Neural cell (in vitro differentiated cells): ENCODE measurements at regions not wholly inside any gene's neighbourhood (a gene's known extent, or its start where the extent isn't known, plus 50 kb on each side); places are given as distances from the start of the nearest gene placed in this dataset.

ENCODE experiments used
- EP300 ChIP-seq: fragments of 450-650 bp; conservative IDR thresholded peaks from 2 replicates; pipeline ENCODE4 v1.6.1; 2014; ENCODE audit warnings: antibody characterized with exemption, mild to moderate bottlenecking, moderate library complexity; ENCODE audit not compliant: poor library complexity, severe bottlenecking
- EZH2 ChIP-seq: fragments of 200-600, 300-800 bp; shearing (Covaris generic), sonication (generic); IDR thresholded peaks from 2 replicates; pipeline ENCODE4 v1.6.1; 2014; ENCODE audit warnings: antibody characterized with exemption, low read length, borderline replicate concordance, mild to moderate bottlenecking; ENCODE audit not compliant: insufficient read depth, poor library complexity, severe bottlenecking
- MXI1 ChIP-seq: fragments of 450-650 bp; conservative IDR thresholded peaks from 2 replicates; pipeline ENCODE4 v1.6.1; 2014; ENCODE audit warnings: antibody characterized with exemption, mild to moderate bottlenecking; ENCODE audit not compliant: poor library complexity, severe bottlenecking
- POLR2AphosphoS5 ChIP-seq: IDR thresholded peaks from 2 replicates; pipeline ENCODE4 v1.6.1; 2012
- RAD21 ChIP-seq: fragments of 450-650 bp; conservative IDR thresholded peaks from 2 replicates; pipeline ENCODE4 v1.6.1; 2014; ENCODE audit warnings: antibody characterized with exemption, mild to moderate bottlenecking, moderate library complexity
- REST ChIP-seq: IDR thresholded peaks from 2 replicates; pipeline ENCODE4 v1.6.1; 2012; ENCODE audit warnings: borderline replicate concordance
- SMC3 ChIP-seq: fragments of 450-650 bp; conservative IDR thresholded peaks from 2 replicates; pipeline ENCODE4 v1.6.1; 2014; ENCODE audit warnings: antibody characterized with exemption, mild to moderate bottlenecking, moderate library complexity; ENCODE audit not compliant: poor library complexity
- TAF1 ChIP-seq: IDR thresholded peaks from 2 replicates; pipeline ENCODE4 v1.6.1; 2012; ENCODE audit warnings: low read depth
- TF ChIP-seq, protein P1 (sequence below): fragments of 450-650 bp; IDR thresholded peaks from 2 replicates; pipeline ENCODE4 v1.5.1; 2014; ENCODE audit warnings: antibody characterized with exemption, mild to moderate bottlenecking, moderate library complexity; ENCODE audit not compliant: poor library complexity, severe bottlenecking

GRCh38 chr15:92273286-92273685 lies 120.4 kb upstream of the ST8SIA2 start:
- TF ChIP-seq, protein P1, sequence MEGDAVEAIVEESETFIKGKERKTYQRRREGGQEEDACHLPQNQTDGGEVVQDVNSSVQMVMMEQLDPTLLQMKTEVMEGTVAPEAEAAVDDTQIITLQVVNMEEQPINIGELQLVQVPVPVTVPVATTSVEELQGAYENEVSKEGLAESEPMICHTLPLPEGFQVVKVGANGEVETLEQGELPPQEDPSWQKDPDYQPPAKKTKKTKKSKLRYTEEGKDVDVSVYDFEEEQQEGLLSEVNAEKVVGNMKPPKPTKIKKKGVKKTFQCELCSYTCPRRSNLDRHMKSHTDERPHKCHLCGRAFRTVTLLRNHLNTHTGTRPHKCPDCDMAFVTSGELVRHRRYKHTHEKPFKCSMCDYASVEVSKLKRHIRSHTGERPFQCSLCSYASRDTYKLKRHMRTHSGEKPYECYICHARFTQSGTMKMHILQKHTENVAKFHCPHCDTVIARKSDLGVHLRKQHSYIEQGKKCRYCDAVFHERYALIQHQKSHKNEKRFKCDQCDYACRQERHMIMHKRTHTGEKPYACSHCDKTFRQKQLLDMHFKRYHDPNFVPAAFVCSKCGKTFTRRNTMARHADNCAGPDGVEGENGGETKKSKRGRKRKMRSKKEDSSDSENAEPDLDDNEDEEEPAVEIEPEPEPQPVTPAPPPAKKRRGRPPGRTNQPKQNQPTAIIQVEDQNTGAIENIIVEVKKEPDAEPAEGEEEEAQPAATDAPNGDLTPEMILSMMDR, result no peak
- TF ChIP-seq POLR2AphosphoS5 (no peak), EZH2 (no peak), EP300 (no peak), MXI1 (no peak), REST (no peak), SMC3 (no peak), RAD21 (no peak), TAF1 (no peak)
